ENCODE measurements at regions not wholly inside any gene's neighbourhood (a gene's known extent, or its start where the extent isn't known, plus 50 kb on each side); places are given as distances from the start of the nearest gene placed in this dataset.

- TF ChIP-seq POLR2A (IDR thresholded peaks at IDR 0.05) = no peak
- TF ChIP-seq CTCF (IDR thresholded peaks at IDR 0.05 in 8 of 11, conservative IDR thresholded peaks at IDR 0.05 in 3 of 11) = no peak
- TF ChIP-seq POLR2AphosphoS5 (IDR thresholded peaks at IDR 0.05) = no peak
- no peak overlapping the region for H3K4me3 ChIP-seq
- H3K9me3 ChIP-seq = peaks cover 0 to 9% (median 0%) of the 10 kb centered on the region in 8 donors
- 0 to 7% (median 4%) methylated on average over 1 of the region's 1 CpG for WGBS, 5 donors
- no peaks in the 10 kb centered on the region for H3K27me3 ChIP-seq (replicated peaks in 1 of 7)
- H3K27ac ChIP-seq = no peak overlapping the region
- intact Hi-C loops (cut with DNase I; ENCODE audit: low total_unique reads) = no loop called here
- H3K36me3 ChIP-seq = no peaks in the 10 kb centered on the region
- no peak for DNase-seq
- H3K4me1 ChIP-seq = no peaks in the 10 kb centered on the region
Observed at GRCh38 chr12:38409511-38409910, 92.9 kb downstream of the ALG10B start.

- intact Hi-C loops (cut with DNase I; ENCODE audit: low total_unique reads) = no loop called here
- no peaks in the 10 kb centered on the region for H3K36me3 ChIP-seq
- WGBS, 5 donors = 21 to 38% (median 23%) methylated on average over 2 of the region's 2 CpGs
- H3K4me1 ChIP-seq = no peaks in the 10 kb centered on the region
- H3K4me3 ChIP-seq = no peak overlapping the region
- H3K27me3 ChIP-seq (replicated peaks in 1 of 7) = no peaks in the 10 kb centered on the region
- TF ChIP-seq POLR2A (IDR thresholded peaks at IDR 0.05) = no peak
- no peak for TF ChIP-seq CTCF (IDR thresholded peaks at IDR 0.05 in 8 of 11, conservative IDR thresholded peaks at IDR 0.05 in 3 of 11)
- no peak for TF ChIP-seq POLR2AphosphoS5 (IDR thresholded peaks at IDR 0.05)
- H3K9me3 ChIP-seq = peaks cover 0 to 2% (median 0%) of the 10 kb centered on the region in 8 donors
- DNase-seq = no peak
- no peak overlapping the region for H3K27ac ChIP-seq
Observed at GRCh38 chr12:38411426-38411825, 94.9 kb downstream of the ALG10B start.

- Histone ChIP-seq H3K4me1 (no peaks in the 10 kb centered on the region), H3K27me3 (replicated peaks in 1 of 7) (no peaks in the 10 kb centered on the region), H3K36me3 (no peaks in the 10 kb centered on the region), H3K9me3 (no peaks in the 10 kb centered on the region), H3K4me3 (no peak overlapping the region), H3K27ac (no peak overlapping the region)
- TF ChIP-seq CTCF (IDR thresholded peaks at IDR 0.05 in 8 of 11, conservative IDR thresholded peaks at IDR 0.05 in 3 of 11) = no peak
- no peak for TF ChIP-seq POLR2A (IDR thresholded peaks at IDR 0.05)
- no peak for DNase-seq
- intact Hi-C loops (cut with DNase I; ENCODE audit: low total_unique reads) = no loop called here
Observed at GRCh38 chr12:38411946-38412345, 95.4 kb downstream of the ALG10B start.

GRCh38 chr12:38417101-38417500 is 100.5 kb downstream of the ALG10B start:
- no peak for DNase-seq
- H3K9me3 ChIP-seq = peaks cover 0 to 3% (median 0%) of the 10 kb centered on the region in 8 donors
- WGBS, 5 donors = 87 to 96% (median 92%) methylated on average over 1 of the region's 1 CpG
- no peaks in the 10 kb centered on the region for H3K27me3 ChIP-seq (replicated peaks in 1 of 7)
- H3K36me3 ChIP-seq = no peaks in the 10 kb centered on the region
- H3K4me3 ChIP-seq = no peak overlapping the region
- TF ChIP-seq POLR2AphosphoS5 (IDR thresholded peaks at IDR 0.05) (no peak), CTCF (IDR thresholded peaks at IDR 0.05 in 8 of 11, conservative IDR thresholded peaks at IDR 0.05 in 3 of 11) (no peak), POLR2A (IDR thresholded peaks at IDR 0.05) (no peak)
- no peaks in the 10 kb centered on the region for H3K4me1 ChIP-seq
- intact Hi-C loops (cut with DNase I; ENCODE audit: low total_unique reads) = no loop called here
- H3K27ac ChIP-seq = no peak overlapping the region
